ENCODE measurements at regions not wholly inside any gene's neighbourhood (a gene's known extent, or its start where the extent isn't known, plus 50 kb on each side); places are given as distances from the start of the nearest gene placed in this dataset.
A peak's percentile ranks its signal among the peaks of the same experiment; 100 is the strongest.

DNA sequence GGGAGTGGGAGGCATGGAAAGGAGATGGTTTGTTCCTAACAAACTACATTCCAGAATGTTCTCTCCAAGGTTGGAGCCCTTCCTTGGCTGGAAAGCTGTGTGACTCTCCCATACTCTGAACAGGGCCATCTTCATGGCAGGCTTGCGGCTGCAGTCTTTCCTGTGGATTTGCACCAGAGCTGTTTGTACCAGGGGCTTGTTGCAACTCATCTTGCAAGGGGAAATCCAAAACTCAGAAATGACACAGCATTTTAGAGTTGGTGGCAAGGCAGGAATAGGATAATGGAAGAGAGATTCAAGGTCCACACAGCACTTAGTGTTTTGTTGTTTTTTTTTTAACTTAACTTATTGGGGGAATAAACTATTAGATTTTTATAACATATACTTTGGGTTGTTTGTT lies 73.7 kb upstream of the ZNF516 start:
- Mint-ChIP-seq H3K27me3 (no peaks in the 10 kb centered on the region), H3K4me3 (peak overlapping the region; percentile 14), H3K27ac (peak overlapping the region; percentile 59), H3K9me3 (no peaks in the 10 kb centered on the region), H3K36me3 (ENCODE audit: low read depth) (no peaks in the 10 kb centered on the region), H3K4me1 (ENCODE audit: low read depth) (peaks cover 79% of the 10 kb centered on the region)
- intact Hi-C loops (cut with micrococcal nuclease), result loop anchor here (5.0 kb wide), 1 partner anchor 81 kb away; no protein-coding TSS in a partner anchor

DNA sequence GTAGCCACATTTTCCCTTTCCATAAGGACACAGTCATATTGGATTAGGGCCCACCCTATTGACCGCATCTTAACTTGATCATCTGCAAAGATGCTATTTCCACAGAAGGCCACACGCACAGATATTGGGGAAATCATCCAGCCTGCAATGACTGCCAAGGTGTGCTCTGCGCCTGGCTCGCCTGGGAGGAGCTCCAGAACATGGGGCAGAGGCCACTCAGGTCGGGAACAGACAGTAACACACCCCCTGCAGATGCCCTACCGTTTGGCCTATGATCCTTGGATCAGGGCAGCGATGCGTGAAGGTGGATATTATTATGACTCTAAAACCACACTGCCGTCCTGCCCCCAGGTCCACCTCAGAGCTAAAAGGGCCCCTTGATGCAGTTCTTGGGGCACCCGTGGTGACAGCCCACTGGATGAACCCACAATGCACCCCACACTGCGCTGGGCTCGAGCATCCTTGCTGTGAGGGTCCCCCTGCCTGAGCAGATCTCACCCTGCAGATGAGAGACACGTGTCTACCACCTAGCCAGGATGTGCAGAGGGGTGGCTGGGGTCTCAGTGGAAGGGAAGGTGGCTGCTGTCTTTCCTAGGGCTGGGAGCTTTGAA lies 72.9 kb upstream of the ZNF516 start:
- Mint-ChIP-seq H3K9me3 (no peaks in the 10 kb centered on the region), H3K27me3 (no peaks in the 10 kb centered on the region), H3K4me3 (no peak overlapping the region), H3K4me1 (ENCODE audit: low read depth) (peaks cover 79% of the 10 kb centered on the region), H3K27ac (peak overlapping the region; percentile 59), H3K36me3 (ENCODE audit: low read depth) (no peaks in the 10 kb centered on the region)
- intact Hi-C loops (cut with micrococcal nuclease), result loop anchor here (5.0 kb wide), 1 partner anchor 81 kb away; no protein-coding TSS in a partner anchor

DNA sequence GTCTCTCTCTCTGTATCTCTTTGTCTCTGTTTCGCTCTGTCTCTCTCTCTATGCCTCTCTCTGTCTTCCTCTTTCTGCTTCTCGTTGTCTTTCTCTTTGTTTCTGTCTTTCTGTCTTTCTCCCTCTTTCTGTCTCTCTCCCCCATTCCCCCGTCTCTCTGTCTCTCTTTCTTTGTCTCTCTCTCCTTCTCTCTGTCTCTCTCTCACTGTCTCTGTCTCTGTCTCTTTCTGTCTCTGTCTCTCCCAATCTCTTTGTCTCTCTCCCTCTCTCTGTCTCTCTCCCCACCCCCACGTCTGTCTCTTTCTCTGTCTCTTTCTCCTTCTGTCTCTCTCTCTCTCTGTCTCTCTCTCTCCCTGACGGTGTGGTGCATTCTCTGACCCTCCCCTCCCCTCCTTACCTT lies 71.9 kb upstream of the ZNF516 start:
- intact Hi-C loops (cut with micrococcal nuclease), result loop anchor here (5.0 kb wide), 1 partner anchor 80 kb away; no protein-coding TSS in a partner anchor
- Mint-ChIP-seq H3K36me3 (ENCODE audit: low read depth) (no peaks in the 10 kb centered on the region), H3K27me3 (no peaks in the 10 kb centered on the region), H3K27ac (peak overlapping the region; percentile 62), H3K4me1 (ENCODE audit: low read depth) (peaks cover 78% of the 10 kb centered on the region), H3K9me3 (no peaks in the 10 kb centered on the region), H3K4me3 (no peak overlapping the region)

DNA sequence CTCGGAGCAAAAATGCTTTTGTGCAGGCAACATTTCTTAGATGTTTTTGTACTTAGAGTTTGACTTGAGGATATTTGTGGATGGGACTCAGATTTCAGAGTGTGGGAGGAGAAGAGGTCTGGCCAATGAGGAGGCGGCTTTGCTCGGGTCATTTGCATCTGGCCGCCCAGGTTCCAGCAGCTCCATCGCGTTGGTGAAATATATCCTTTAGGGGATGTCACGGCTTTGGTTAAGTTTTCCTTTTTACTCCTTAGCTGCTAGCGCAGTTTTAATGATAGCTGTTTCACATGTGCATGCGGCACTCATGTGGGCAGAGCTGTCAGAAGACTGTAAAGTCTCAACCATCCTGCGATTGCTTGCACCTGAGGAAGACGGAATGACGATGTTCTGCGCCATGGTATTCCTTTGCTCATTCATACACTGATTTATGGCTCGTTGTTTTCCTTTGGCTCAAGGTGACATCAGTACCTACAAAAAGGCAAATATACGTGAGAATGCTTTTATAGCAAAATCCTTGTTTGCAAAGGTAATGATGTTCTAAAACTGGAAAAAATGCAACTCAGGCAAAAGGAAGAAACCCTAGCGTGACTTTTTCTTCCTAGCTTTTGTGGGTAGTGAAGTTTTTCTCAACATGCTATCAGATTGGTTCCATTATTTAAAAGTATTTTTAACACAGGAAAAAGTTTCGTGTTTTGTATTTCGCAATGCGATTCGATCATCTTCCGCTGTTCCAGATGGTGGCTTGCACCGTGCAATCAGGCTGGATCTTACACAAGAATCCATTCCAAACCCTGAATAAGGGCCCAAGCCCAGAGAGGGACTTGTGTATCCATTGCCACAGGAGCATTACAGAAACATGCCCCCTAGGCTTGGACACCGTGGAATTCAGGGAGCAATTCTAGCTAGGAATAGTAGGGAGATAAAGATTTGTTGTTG lies 70.5 kb upstream of the ZNF516 start:
- peak overlapping the region; percentile 51 for H3K4me3 Mint-ChIP-seq
- no peaks in the 10 kb centered on the region for H3K36me3 Mint-ChIP-seq (ENCODE audit: low read depth)
- H3K27ac Mint-ChIP-seq, result peak overlapping the region; percentile 62
- peaks cover 71% of the 10 kb centered on the region for H3K4me1 Mint-ChIP-seq (ENCODE audit: low read depth)
- no peaks in the 10 kb centered on the region for H3K9me3 Mint-ChIP-seq
- no peaks in the 10 kb centered on the region for H3K27me3 Mint-ChIP-seq
- intact Hi-C loops (cut with micrococcal nuclease), result loop anchor here (5.0 kb wide), 1 partner anchor 78 kb away; no protein-coding TSS in a partner anchor

DNA sequence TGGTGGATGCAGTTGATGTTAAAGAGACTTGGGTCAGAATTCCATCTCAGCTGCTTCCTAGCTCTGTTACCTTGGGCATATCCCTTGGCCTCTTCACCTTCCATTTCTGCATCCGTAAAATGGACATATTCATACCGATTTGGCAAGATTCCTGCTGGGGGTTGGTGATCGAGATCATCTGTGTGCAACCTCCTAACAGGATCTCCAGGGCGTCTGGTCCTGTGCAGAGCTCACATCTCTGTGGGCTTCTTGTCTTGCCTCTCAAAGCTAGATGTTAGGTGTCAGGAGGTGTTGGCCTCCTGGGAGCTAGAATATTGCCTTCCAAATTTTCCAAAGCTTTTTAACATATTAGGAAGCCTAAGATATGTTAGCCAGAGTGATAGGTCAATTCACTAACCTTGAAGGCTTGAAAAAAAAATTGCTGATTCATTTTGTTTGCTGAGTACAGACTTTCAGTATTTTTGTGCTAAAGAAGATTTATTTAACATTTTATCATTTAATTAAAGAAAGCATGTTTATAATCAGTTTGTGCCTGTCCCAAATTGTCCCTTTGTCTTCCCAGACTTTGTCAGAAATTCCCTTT lies 69.7 kb upstream of the ZNF516 start:
- intact Hi-C loops (cut with micrococcal nuclease), result loop anchor here (5.0 kb wide), 1 partner anchor 77 kb away; no protein-coding TSS in a partner anchor
- H3K4me3 Mint-ChIP-seq, result peak overlapping the region; percentile 51
- H3K27me3 Mint-ChIP-seq, result no peaks in the 10 kb centered on the region
- H3K36me3 Mint-ChIP-seq (ENCODE audit: low read depth), result no peaks in the 10 kb centered on the region
- H3K4me1 Mint-ChIP-seq (ENCODE audit: low read depth), result peaks cover 65% of the 10 kb centered on the region
- peak overlapping the region; percentile 62 for H3K27ac Mint-ChIP-seq
- no peaks in the 10 kb centered on the region for H3K9me3 Mint-ChIP-seq

DNA sequence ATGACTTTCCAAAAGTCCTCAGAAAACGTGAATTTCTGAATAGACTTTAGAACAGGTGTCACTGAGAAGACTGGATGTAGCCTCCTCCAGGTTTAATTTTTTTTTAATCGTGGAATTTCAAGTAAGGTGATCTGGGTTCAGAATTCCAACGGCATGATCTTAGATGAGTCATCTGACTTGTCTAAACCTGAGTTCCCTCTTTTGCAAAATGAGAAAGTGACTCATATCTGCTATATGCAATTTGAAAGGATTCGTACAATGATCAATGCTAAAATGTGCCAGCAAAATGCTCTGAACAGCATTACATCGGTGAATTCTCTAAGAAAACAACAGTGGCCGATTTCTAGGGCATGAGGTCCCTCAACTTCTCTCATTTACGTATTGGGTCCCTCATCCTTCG lies 69.1 kb upstream of the ZNF516 start:
- intact Hi-C loops (cut with micrococcal nuclease), result no loop called here
- Mint-ChIP-seq H3K4me3 (no peak overlapping the region), H3K4me1 (ENCODE audit: low read depth) (peaks cover 65% of the 10 kb centered on the region), H3K9me3 (no peaks in the 10 kb centered on the region), H3K27ac (peak overlapping the region; percentile 62), H3K36me3 (ENCODE audit: low read depth) (no peaks in the 10 kb centered on the region), H3K27me3 (no peaks in the 10 kb centered on the region)

DNA sequence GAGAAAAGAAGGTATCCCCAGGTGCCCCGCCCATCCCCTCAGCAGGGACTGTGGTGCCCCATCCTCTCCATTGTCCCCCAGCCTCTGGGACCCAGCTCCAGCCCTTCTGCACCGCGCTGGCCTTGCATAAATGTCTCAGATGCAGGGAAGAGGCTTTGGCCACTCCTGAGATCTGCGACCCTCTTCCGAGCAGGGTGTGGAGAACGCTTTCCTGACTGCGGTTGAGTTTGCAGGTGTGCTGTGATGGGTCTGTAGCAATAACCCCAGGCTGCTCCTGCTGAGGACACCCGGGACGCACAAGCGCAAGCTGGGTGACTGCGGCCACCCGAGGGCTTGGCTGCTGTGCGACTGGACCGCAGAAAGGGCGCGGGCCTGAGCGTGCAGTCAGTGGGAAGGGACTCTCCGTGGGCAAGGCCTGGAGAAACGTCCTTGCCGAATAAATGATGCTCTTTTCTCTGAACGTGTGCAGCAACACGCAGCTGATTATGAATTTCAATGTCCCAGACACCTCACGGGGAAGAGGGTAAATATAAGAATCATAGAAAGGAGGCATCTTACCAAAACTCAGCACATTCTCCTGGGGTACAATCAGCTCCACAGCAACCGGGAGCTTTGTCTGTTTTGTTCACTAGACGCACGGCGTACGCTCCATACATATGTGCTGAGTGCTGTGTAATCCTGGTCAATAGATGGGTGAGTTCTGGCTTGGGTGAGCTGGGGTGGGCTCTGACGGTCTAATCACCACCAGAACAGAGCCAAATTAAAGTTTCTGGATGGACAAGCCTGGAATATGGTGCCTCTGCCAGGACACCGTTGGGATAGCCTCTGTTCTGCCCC lies 67.5 kb upstream of the ZNF516 start:
- Mint-ChIP-seq H3K4me1 (ENCODE audit: low read depth) (peaks cover 63% of the 10 kb centered on the region), H3K27ac (no peak overlapping the region), H3K4me3 (no peak overlapping the region), H3K36me3 (ENCODE audit: low read depth) (no peaks in the 10 kb centered on the region), H3K27me3 (no peaks in the 10 kb centered on the region), H3K9me3 (no peaks in the 10 kb centered on the region)
- intact Hi-C loops (cut with micrococcal nuclease), result no loop called here

DNA sequence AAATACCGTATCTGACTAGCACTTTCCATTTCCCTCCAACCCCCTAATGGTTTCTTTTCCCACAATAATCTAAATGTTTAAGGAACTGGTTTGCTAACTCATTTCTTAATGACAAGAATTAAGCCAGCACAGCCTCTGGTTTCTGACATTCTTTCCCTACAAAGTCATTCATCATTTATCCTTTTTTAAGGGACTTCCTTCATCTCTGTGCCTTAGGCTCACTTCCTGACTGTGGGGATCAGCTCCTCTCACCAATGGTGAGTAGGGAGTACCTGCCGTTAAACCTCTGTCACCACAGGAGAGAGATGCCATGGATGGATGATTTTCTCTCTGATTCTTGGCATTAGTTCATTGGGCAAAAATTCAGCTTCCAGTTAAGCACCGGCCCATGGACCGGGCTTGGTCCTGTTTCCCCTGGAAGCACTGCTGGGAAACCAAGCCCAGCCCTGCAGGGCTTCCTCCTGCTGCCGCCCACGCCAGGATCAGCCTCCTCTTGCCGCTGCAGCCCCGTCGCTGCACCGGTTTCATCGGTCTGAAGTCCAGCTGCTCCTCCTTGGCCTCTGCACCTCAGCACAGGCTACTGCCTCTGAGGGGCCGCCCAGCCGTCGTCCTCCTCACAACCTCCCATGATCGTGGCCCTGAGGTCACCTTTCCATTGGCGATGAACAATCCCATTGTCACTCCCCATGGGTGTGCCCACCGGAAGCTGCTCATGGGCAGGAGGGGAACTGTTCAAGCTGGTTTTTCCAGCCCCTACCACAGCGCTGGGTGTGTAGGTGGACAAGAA lies 64.0 kb upstream of the ZNF516 start:
- H3K36me3 Mint-ChIP-seq (ENCODE audit: low read depth), result no peaks in the 10 kb centered on the region
- peak overlapping the region; percentile 61 for H3K27ac Mint-ChIP-seq
- H3K27me3 Mint-ChIP-seq, result no peaks in the 10 kb centered on the region
- intact Hi-C loops (cut with micrococcal nuclease), result no loop called here
- H3K4me1 Mint-ChIP-seq (ENCODE audit: low read depth), result peaks cover 60% of the 10 kb centered on the region
- no peak overlapping the region for H3K4me3 Mint-ChIP-seq
- H3K9me3 Mint-ChIP-seq, result no peaks in the 10 kb centered on the region

DNA sequence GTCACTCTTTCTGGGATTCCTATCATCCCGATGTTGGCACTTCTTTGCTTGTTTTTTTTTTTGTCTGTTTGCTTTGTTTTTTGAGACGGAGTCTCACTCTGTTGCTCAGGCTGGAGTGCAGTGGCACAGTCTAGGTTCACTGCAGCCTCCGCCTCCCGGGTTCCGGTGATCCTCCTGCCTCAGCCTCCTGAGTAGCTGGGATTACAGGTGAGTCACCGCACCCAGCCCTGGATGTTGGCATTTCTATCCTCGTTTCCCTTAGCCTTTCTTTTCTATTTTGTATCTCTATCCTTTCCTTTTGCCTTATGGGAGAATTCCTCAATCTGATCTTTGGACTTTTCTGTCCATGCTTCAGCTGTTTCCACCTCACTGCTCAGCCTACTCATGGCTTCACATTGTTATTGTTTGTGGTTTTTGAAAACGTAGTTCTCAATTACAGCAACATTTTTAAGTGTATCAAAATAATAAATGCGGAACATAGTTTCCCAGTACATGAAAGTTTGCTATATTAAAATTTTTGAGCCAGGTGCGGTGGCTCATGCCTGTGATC lies 62.1 kb upstream of the ZNF516 start:
- Mint-ChIP-seq H3K4me1 (ENCODE audit: low read depth) (peaks cover 64% of the 10 kb centered on the region), H3K27ac (peak overlapping the region; percentile 19), H3K9me3 (no peaks in the 10 kb centered on the region), H3K27me3 (no peaks in the 10 kb centered on the region), H3K4me3 (no peak overlapping the region), H3K36me3 (ENCODE audit: low read depth) (no peaks in the 10 kb centered on the region)
- intact Hi-C loops (cut with micrococcal nuclease), result no loop called here

DNA sequence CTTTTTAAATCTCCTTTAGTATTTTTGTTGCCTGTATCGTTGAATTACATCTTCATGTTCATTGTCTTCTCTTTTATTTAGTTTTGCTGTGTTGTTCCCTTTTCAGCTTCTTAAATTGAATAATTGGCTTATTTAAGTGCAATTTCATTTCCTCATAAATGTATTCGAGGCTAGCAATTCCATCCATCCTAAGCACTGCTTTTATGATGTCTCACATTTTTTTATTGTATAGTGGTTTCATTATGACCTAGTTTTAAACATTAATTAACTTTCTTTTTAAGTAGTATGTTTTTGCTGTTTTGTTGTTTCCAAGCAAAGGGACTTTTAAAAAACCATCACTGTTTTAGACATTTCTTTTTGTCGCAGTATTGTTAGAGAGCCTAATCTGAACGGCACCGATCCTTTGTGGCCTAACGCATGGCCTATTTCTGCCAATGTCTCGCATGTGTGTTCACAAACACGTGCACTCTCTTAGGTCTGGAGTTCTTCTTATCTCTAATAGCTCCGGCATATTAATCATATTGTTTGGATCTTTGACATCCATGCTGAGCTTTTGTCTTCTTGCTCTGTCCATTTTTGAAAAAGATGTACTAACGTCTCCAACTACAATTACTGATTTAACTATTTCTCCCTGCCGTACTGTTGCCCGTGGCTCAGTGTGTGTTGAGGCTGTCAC lies 59.6 kb upstream of the ZNF516 start:
- Mint-ChIP-seq H3K4me1 (ENCODE audit: low read depth) (peaks cover 64% of the 10 kb centered on the region), H3K27me3 (no peaks in the 10 kb centered on the region), H3K27ac (peak overlapping the region; percentile 95), H3K4me3 (peak overlapping the region; percentile 64), H3K9me3 (no peaks in the 10 kb centered on the region), H3K36me3 (ENCODE audit: low read depth) (no peaks in the 10 kb centered on the region)
- intact Hi-C loops (cut with micrococcal nuclease), result loop anchor here (5.0 kb wide), 1 partner anchor 62 kb away; no protein-coding TSS in a partner anchor

DNA sequence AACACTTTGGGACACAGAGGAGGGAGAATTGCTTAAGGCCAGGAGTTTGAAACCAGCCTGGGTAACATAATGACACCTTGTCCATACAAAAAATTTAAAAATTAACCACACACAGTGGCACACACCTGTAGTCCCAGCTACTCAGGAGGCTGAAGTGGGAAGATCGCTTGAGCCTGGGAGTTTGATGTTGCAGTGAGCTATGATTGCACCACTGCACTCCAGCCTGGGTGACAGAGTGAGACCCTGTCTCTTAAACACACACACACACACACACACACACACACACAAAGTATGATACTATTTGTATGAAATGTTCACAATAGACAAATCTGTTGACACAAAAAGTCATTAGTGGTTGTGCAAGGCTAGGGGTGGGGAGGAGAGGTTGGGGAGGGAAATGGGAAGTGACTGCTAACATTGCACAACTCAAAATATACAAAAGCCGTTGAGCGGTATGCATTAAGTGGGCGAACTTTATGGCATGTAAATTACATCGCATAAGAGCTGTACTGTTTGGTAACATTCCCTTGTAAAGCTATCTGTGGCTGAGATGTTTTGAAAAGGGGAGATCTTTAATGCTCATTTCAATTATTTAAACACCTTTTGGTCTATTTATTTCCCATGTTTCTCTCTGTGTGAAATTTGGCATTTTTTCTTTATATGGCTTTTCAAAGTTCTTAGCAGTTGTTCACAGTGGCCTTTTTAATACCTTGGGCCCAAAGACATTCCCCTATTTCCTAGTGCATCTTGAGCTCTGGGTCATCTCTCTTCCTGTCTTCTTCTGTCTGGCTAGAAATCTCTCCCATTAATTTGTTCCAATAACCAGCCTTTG lies 58.9 kb upstream of the ZNF516 start:
- H3K27me3 Mint-ChIP-seq, result no peaks in the 10 kb centered on the region
- intact Hi-C loops (cut with micrococcal nuclease), result loop anchor here (5.0 kb wide), 1 partner anchor 62 kb away; no protein-coding TSS in a partner anchor
- H3K27ac Mint-ChIP-seq, result peak overlapping the region; percentile 95
- peak overlapping the region; percentile 64 for H3K4me3 Mint-ChIP-seq
- peaks cover 56% of the 10 kb centered on the region for H3K4me1 Mint-ChIP-seq (ENCODE audit: low read depth)
- no peaks in the 10 kb centered on the region for H3K36me3 Mint-ChIP-seq (ENCODE audit: low read depth)
- H3K9me3 Mint-ChIP-seq, result no peaks in the 10 kb centered on the region
